Epithelial cell of esophagus (primary cell): ENCODE measurements at regions not wholly inside any gene's neighbourhood (a gene's known extent, or its start where the extent isn't known, plus 50 kb on each side); places are given as distances from the start of the nearest gene placed in this dataset.

Experiments
- DNase-seq: peaks from one replicate; pipeline ENCODE4 v3.0.0; 2010; ENCODE audit warnings: low read depth
- H3K4me3 ChIP-seq: 2 replicates; pipeline ENCODE4 v1.5.1; 2011; ENCODE audit warnings: mild to moderate bottlenecking, low read length, control low read depth
- TF ChIP-seq, protein P1 (sequence below): IDR thresholded peaks from 2 replicates; pipeline ENCODE4 v1.5.1; 2011; ENCODE audit warnings: low read depth, mild to moderate bottlenecking, low read length, control low read depth, inconsistent platforms; ENCODE audit not compliant: insufficient read depth; ENCODE audit errors: missing control alignments

GRCh38 chr17:77001487-77001886 lies 133.3 kb downstream of the MGAT5B start:
- TF ChIP-seq, protein P1, sequence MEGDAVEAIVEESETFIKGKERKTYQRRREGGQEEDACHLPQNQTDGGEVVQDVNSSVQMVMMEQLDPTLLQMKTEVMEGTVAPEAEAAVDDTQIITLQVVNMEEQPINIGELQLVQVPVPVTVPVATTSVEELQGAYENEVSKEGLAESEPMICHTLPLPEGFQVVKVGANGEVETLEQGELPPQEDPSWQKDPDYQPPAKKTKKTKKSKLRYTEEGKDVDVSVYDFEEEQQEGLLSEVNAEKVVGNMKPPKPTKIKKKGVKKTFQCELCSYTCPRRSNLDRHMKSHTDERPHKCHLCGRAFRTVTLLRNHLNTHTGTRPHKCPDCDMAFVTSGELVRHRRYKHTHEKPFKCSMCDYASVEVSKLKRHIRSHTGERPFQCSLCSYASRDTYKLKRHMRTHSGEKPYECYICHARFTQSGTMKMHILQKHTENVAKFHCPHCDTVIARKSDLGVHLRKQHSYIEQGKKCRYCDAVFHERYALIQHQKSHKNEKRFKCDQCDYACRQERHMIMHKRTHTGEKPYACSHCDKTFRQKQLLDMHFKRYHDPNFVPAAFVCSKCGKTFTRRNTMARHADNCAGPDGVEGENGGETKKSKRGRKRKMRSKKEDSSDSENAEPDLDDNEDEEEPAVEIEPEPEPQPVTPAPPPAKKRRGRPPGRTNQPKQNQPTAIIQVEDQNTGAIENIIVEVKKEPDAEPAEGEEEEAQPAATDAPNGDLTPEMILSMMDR: no peak
- H3K4me3 ChIP-seq: no peak overlapping the region
- DNase-seq: no peak

DNA sequence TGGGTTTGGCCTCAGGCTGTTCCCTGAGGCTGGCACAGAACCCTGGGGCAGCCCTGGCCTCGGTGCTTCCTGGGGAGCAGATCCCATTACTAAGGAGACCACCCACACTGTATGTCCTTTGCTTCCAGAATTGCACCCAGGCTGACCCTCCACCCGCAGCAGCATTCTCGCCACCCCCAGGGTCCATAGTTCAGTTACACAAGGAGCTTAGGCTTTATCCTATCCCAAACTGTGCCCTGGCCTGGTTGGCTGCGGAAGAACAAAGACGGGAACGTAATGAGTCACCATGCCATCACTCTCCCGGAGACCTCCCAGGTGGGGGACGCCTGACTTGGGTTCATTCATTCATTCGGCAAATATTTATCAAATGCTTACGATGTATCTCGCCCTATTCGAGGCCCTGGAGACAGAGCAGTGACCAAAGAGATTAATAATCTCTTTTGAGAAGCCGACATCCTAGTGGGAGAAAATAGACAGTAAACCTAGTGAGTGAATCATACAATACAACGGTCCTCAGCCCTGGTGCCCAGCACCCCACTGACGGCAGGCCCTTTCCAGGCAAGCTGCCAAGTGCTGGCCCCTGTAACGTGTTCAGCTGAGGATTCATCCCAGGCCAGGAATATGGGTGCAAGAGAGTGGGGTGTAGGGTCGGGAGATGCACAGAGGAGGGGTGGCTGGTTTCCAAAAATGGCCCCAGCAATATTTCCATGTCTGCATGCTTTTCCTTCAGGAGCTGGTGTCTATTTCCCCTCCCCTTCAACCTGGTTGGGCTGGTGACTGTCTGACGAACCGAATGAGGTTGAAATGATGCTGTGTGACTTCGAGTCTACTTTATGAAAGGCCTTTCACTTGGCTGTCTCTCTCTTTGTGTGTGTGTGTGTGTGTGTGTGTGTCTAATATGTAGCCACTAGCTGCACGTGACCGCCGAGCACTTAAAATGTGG lies 134.2 kb downstream of the MGAT5B start:
- DNase-seq: peak; percentile 64
- TF ChIP-seq, protein P1: no peak
- no peak overlapping the region for H3K4me3 ChIP-seq

DNA sequence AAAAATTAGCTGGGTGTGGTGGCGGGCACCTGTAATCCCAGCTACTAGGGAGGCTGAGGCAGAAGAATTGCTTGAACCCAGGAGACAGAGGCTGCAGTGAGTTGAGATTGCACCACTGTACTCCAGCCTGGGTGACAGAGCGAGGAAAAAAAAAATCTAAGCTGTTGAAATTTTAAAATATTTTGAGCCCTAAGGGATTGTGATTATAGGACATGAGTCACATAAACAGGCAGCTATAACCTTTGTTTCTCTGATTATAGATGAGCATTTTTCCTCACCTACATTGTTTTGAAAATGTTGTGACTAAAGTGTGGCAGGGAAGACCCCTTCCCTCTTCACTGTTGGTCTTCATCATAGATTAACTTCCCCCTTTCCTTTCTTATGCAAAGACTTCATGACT lies 135.5 kb downstream of the MGAT5B start:
- TF ChIP-seq, protein P1: no peak

GRCh38 chr17:77006971-77007649 lies 133.7 kb upstream of the SEC14L1 start:
- TF ChIP-seq, protein P1: no peak
- no peak for DNase-seq
- H3K4me3 ChIP-seq: no peak overlapping the region

More for the DNA sequence above, 135.5 kb downstream of the MGAT5B start:
- peak; percentile 34 for DNase-seq
- H3K4me3 ChIP-seq: no peak overlapping the region

GRCh38 chr17:77009877-77010276 lies 130.9 kb upstream of the SEC14L1 start:
- TF ChIP-seq, protein P1: no peak
- H3K4me3 ChIP-seq: no peak overlapping the region

GRCh38 chr17:77010667-77011066 lies 130.1 kb upstream of the SEC14L1 start:
- TF ChIP-seq, protein P1: no peak
- no peak for DNase-seq
- no peak overlapping the region for H3K4me3 ChIP-seq

More at GRCh38 chr17:77009877-77010276, 130.9 kb upstream of the SEC14L1 start:
- no peak for DNase-seq
